ENCODE measurements at regions not wholly inside any gene's neighbourhood (a gene's known extent, or its start where the extent isn't known, plus 50 kb on each side); places are given as distances from the start of the nearest gene placed in this dataset.

GRCh38 chr18:64202863-64203262 is 54.0 kb upstream of the LINC00305 start:
- Histone ChIP-seq H3K4me3 (ENCODE audit: low read length) (peak overlapping the region; percentile 47), H3K4me2 (ENCODE audit: low read length) (peak overlapping the region; percentile 76), H3K27me3 (ENCODE audit: low read depth, low read length) (no peaks in the 10 kb centered on the region), H3K9me3 (ENCODE audit: insufficient read depth, low read length) (no peaks in the 10 kb centered on the region), H3K36me3 (replicated peaks; ENCODE audit: low read depth, low read length) (no peaks in the 10 kb centered on the region), H3K79me2 (ENCODE audit: low read length) (no peaks in the 10 kb centered on the region), H2AFZ (ENCODE audit: low read depth, low read length) (peak overlapping the region; percentile 49), H3K27ac (ENCODE audit: low read length) (peak overlapping the region; percentile 38), H3K9ac (ENCODE audit: low read length) (peak overlapping the region; percentile 20), H3K4me1 (ENCODE audit: low read length) (peaks cover 36% of the 10 kb centered on the region), H4K20me1 (ENCODE audit: insufficient read depth, low read length) (no peaks in the 10 kb centered on the region)
- no peak for TF ChIP-seq EZH2phosphoT487 (IDR thresholded peaks at IDR 0.05; ENCODE audit: low read depth)
- TF ChIP-seq CTCF (IDR thresholded peaks at IDR 0.05; ENCODE audit: low read depth, low read length): no peak

- Histone ChIP-seq H3K79me2 (ENCODE audit: low read length) (no peaks in the 10 kb centered on the region), H3K27me3 (ENCODE audit: low read depth, low read length) (no peaks in the 10 kb centered on the region), H4K20me1 (ENCODE audit: insufficient read depth, low read length) (no peaks in the 10 kb centered on the region), H3K9ac (ENCODE audit: low read length) (peak overlapping the region; percentile 20), H3K36me3 (replicated peaks; ENCODE audit: low read depth, low read length) (no peaks in the 10 kb centered on the region), H3K4me1 (ENCODE audit: low read length) (peaks cover 31% of the 10 kb centered on the region), H2AFZ (ENCODE audit: low read depth, low read length) (peak overlapping the region; percentile 49), H3K9me3 (ENCODE audit: insufficient read depth, low read length) (no peaks in the 10 kb centered on the region), H3K4me3 (ENCODE audit: low read length) (peak overlapping the region; percentile 47), H3K27ac (ENCODE audit: low read length) (peak overlapping the region; percentile 38; the same call in 1 of the 2 replicates), H3K4me2 (ENCODE audit: low read length) (peak overlapping the region; percentile 76)
- TF ChIP-seq CTCF (IDR thresholded peaks at IDR 0.05; ENCODE audit: low read depth, low read length) (no peak), EZH2phosphoT487 (IDR thresholded peaks at IDR 0.05; ENCODE audit: low read depth) (no peak)
Measured at GRCh38 chr18:64202210-64202836, 53.4 kb upstream of the LINC00305 start.

- no peak overlapping the region for H3K4me3 ChIP-seq (ENCODE audit: low read length)
- peak overlapping the region; percentile 38; the same call in 1 of the 2 replicates for H3K27ac ChIP-seq (ENCODE audit: low read length)
- H3K4me1 ChIP-seq (ENCODE audit: low read length): peaks cover 30% of the 10 kb centered on the region
- H3K36me3 ChIP-seq (replicated peaks; ENCODE audit: low read depth, low read length): no peaks in the 10 kb centered on the region
- H3K9ac ChIP-seq (ENCODE audit: low read length): peak overlapping the region; percentile 10; the same call in 1 of the 2 replicates
- H3K79me2 ChIP-seq (ENCODE audit: low read length): no peaks in the 10 kb centered on the region
- TF ChIP-seq CTCF (IDR thresholded peaks at IDR 0.05; ENCODE audit: low read depth, low read length) (no peak), EZH2phosphoT487 (IDR thresholded peaks at IDR 0.05; ENCODE audit: low read depth) (no peak)
- H3K4me2 ChIP-seq (ENCODE audit: low read length): peak overlapping the region; percentile 76
- peak overlapping the region; percentile 49; the same call in 1 of the 2 replicates for H2AFZ ChIP-seq (ENCODE audit: low read depth, low read length)
- no peaks in the 10 kb centered on the region for H3K27me3 ChIP-seq (ENCODE audit: low read depth, low read length)
- H4K20me1 ChIP-seq (ENCODE audit: insufficient read depth, low read length): no peaks in the 10 kb centered on the region
- no peaks in the 10 kb centered on the region for H3K9me3 ChIP-seq (ENCODE audit: insufficient read depth, low read length)
Measured at GRCh38 chr18:64201781-64202180, 52.9 kb upstream of the LINC00305 start.

- H3K79me2 ChIP-seq (ENCODE audit: low read length): no peaks in the 10 kb centered on the region
- H3K27me3 ChIP-seq (ENCODE audit: low read depth, low read length): no peaks in the 10 kb centered on the region
- no peak overlapping the region for H3K4me3 ChIP-seq (ENCODE audit: low read length)
- H3K9ac ChIP-seq (ENCODE audit: low read length): no peak overlapping the region
- peaks cover 30% of the 10 kb centered on the region for H3K4me1 ChIP-seq (ENCODE audit: low read length)
- H4K20me1 ChIP-seq (ENCODE audit: insufficient read depth, low read length): no peaks in the 10 kb centered on the region
- no peak overlapping the region for H3K4me2 ChIP-seq (ENCODE audit: low read length)
- TF ChIP-seq EZH2phosphoT487 (IDR thresholded peaks at IDR 0.05; ENCODE audit: low read depth) (no peak), CTCF (IDR thresholded peaks at IDR 0.05; ENCODE audit: low read depth, low read length) (no peak)
- no peak overlapping the region for H3K27ac ChIP-seq (ENCODE audit: low read length)
- no peak overlapping the region for H2AFZ ChIP-seq (ENCODE audit: low read depth, low read length)
- H3K36me3 ChIP-seq (replicated peaks; ENCODE audit: low read depth, low read length): no peaks in the 10 kb centered on the region
- no peaks in the 10 kb centered on the region for H3K9me3 ChIP-seq (ENCODE audit: insufficient read depth, low read length)
Measured at GRCh38 chr18:64199581-64199980, 50.7 kb upstream of the LINC00305 start.

Data from OCI-LY3 (cell line).